ENCODE measurements at regions not wholly inside any gene's neighbourhood (a gene's known extent, or its start where the extent isn't known, plus 50 kb on each side); places are given as distances from the start of the nearest gene placed in this dataset.

- Histone ChIP-seq H3K27ac (ENCODE audit: low read depth, low read length) (no peak overlapping the region), H3K9me3 (ENCODE audit: control insufficient read depth, insufficient read depth, low read length) (no peaks in the 10 kb centered on the region), H3K4me3 (ENCODE audit: low read depth, low read length) (no peak overlapping the region), H3K27me3 (ENCODE audit: control insufficient read depth, insufficient read depth, low read length) (no peaks in the 10 kb centered on the region)
- DNase-seq (ENCODE audit: low read depth, low spot score), result no peak
- ChIA-PET CTCF (interaction anchor here (0.6 kb wide), 2 partner anchors 23 to 749 kb away, joined by 3 read pairs; no protein-coding TSS in a partner anchor), POLR2A (no interaction called here)
- TF ChIP-seq CTCF (IDR thresholded peaks at IDR 0.05; ENCODE audit: low read depth, low read length), result no peak
These were observed 549.4 kb downstream of the TNS3 start for GRCh38 chr7:47032536-47032908.

- POLR2A ChIA-PET, result no interaction called here
- no peak overlapping the region for H3K27ac ChIP-seq (ENCODE audit: low read depth, low read length)
- no peak for DNase-seq (ENCODE audit: low read depth, low spot score)
- TF ChIP-seq CTCF (IDR thresholded peaks at IDR 0.05; ENCODE audit: low read depth, low read length), result no peak
- CTCF ChIA-PET, result interaction anchor here (0.6 kb wide), 1 partner anchor 748 kb away, joined by 3 read pairs; no protein-coding TSS in a partner anchor
- H3K27me3 ChIP-seq (ENCODE audit: control insufficient read depth, insufficient read depth, low read length), result no peaks in the 10 kb centered on the region
- H3K4me3 ChIP-seq (ENCODE audit: low read depth, low read length), result no peak overlapping the region
- H3K9me3 ChIP-seq (ENCODE audit: control insufficient read depth, insufficient read depth, low read length), result no peaks in the 10 kb centered on the region
These were observed 550.0 kb downstream of the TNS3 start for GRCh38 chr7:47031786-47032535.

GRCh38 chr7:47028284-47028683 is 553.6 kb downstream of the TNS3 start:
- no peak overlapping the region for H3K27ac ChIP-seq (ENCODE audit: low read depth, low read length)
- no peak overlapping the region for H3K4me3 ChIP-seq (ENCODE audit: low read depth, low read length)
- DNase-seq (ENCODE audit: low read depth, low spot score), result no peak
- no peaks in the 10 kb centered on the region for H3K9me3 ChIP-seq (ENCODE audit: control insufficient read depth, insufficient read depth, low read length)
- TF ChIP-seq CTCF (IDR thresholded peaks at IDR 0.05; ENCODE audit: low read depth, low read length), result no peak
- POLR2A ChIA-PET, result no interaction called here
- H3K27me3 ChIP-seq (ENCODE audit: control insufficient read depth, insufficient read depth, low read length), result no peaks in the 10 kb centered on the region
- CTCF ChIA-PET, result no interaction called here

GRCh38 chr7:47027695-47028240 is 554.1 kb downstream of the TNS3 start:
- CTCF ChIA-PET, result no interaction called here
- Histone ChIP-seq H3K27me3 (ENCODE audit: control insufficient read depth, insufficient read depth, low read length) (no peaks in the 10 kb centered on the region), H3K9me3 (ENCODE audit: control insufficient read depth, insufficient read depth, low read length) (no peaks in the 10 kb centered on the region), H3K27ac (ENCODE audit: low read depth, low read length) (no peak overlapping the region), H3K4me3 (ENCODE audit: low read depth, low read length) (no peak overlapping the region)
- no peak for TF ChIP-seq CTCF (IDR thresholded peaks at IDR 0.05; ENCODE audit: low read depth, low read length)
- DNase-seq (ENCODE audit: low read depth, low spot score), result no peak
- POLR2A ChIA-PET, result no interaction called here

- Histone ChIP-seq H3K27me3 (ENCODE audit: control insufficient read depth, insufficient read depth, low read length) (no peaks in the 10 kb centered on the region), H3K27ac (ENCODE audit: low read depth, low read length) (no peak overlapping the region), H3K9me3 (ENCODE audit: control insufficient read depth, insufficient read depth, low read length) (no peaks in the 10 kb centered on the region), H3K4me3 (ENCODE audit: low read depth, low read length) (no peak overlapping the region)
- POLR2A ChIA-PET, result no interaction called here
- TF ChIP-seq CTCF (IDR thresholded peaks at IDR 0.05; ENCODE audit: low read depth, low read length), result no peak
- CTCF ChIA-PET, result no interaction called here
- DNase-seq (ENCODE audit: low read depth, low spot score), result no peak
These were observed 555.0 kb downstream of the TNS3 start for GRCh38 chr7:47026780-47027361.
